ENCODE measurements at regions not wholly inside any gene's neighbourhood (a gene's known extent, or its start where the extent isn't known, plus 50 kb on each side); places are given as distances from the start of the nearest gene placed in this dataset.

- ATAC-seq (no peak), DNase-seq (no peak)
- intact Hi-C loops (cut with DNase I, micrococcal nuclease) = no loop called here
These were observed 222.6 kb upstream of the NEIL3 start for GRCh38 chr4:177087060-177087459.

GRCh38 chr4:177087499-177087898 is 222.2 kb upstream of the NEIL3 start:
- intact Hi-C loops (cut with DNase I, micrococcal nuclease) = no loop called here
- DNase-seq (no peak), ATAC-seq (no peak)

GRCh38 chr4:177091515-177091914 is 218.2 kb upstream of the NEIL3 start:
- intact Hi-C loops (cut with DNase I, micrococcal nuclease) = no loop called here
- no peak for DNase-seq
- ATAC-seq = no peak

- intact Hi-C loops (cut with DNase I, micrococcal nuclease) = no loop called here
- ATAC-seq = no peak
- DNase-seq = no peak
These were observed 216.9 kb upstream of the NEIL3 start for GRCh38 chr4:177092807-177093206.

- DNase-seq (no peak), ATAC-seq (no peak)
- intact Hi-C loops (cut with DNase I, micrococcal nuclease) = no loop called here
These were observed 215.7 kb upstream of the NEIL3 start for GRCh38 chr4:177093964-177094363.

- no peak for DNase-seq
- ATAC-seq = no peak
- intact Hi-C loops (cut with DNase I, micrococcal nuclease) = no loop called here
These were observed 212.4 kb upstream of the NEIL3 start for GRCh38 chr4:177097291-177097690.

- ATAC-seq (no peak), DNase-seq (no peak)
- intact Hi-C loops (cut with DNase I, micrococcal nuclease) = no loop called here
These were observed 210.5 kb upstream of the NEIL3 start for GRCh38 chr4:177099211-177099610.

- ATAC-seq = no peak
- intact Hi-C loops (cut with DNase I, micrococcal nuclease) = no loop called here
- no peak for DNase-seq
These were observed 209.4 kb upstream of the NEIL3 start for GRCh38 chr4:177100307-177100706.

GRCh38 chr4:177103619-177104018 is 206.1 kb upstream of the NEIL3 start:
- intact Hi-C loops (cut with DNase I, micrococcal nuclease) = no loop called here
- DNase-seq (no peak), ATAC-seq (no peak)

GRCh38 chr4:177105536-177105935 is 204.1 kb upstream of the NEIL3 start:
- no peak for ATAC-seq
- intact Hi-C loops (cut with DNase I, micrococcal nuclease) = no loop called here

GRCh38 chr4:177107288-177107921 is 202.3 kb upstream of the NEIL3 start:
- ATAC-seq (no peak), DNase-seq (no peak)
- intact Hi-C loops (cut with DNase I, micrococcal nuclease) = no loop called here

More at GRCh38 chr4:177105536-177105935, 204.1 kb upstream of the NEIL3 start:
- DNase-seq = no peak

GRCh38 chr4:177108708-177109107 is 201.0 kb upstream of the NEIL3 start:
- no peak for ATAC-seq
- intact Hi-C loops (cut with DNase I, micrococcal nuclease) = no loop called here
- DNase-seq = no peak

GRCh38 chr4:177109769-177110168 is 199.9 kb upstream of the NEIL3 start:
- DNase-seq (no peak), ATAC-seq (no peak)
- intact Hi-C loops (cut with DNase I, micrococcal nuclease) = no loop called here

- no peak for DNase-seq
- intact Hi-C loops (cut with DNase I, micrococcal nuclease) = no loop called here
- no peak for ATAC-seq
These were observed 193.5 kb upstream of the NEIL3 start for GRCh38 chr4:177116161-177116560.

- no peak for ATAC-seq
- no peak for DNase-seq
- intact Hi-C loops (cut with DNase I, micrococcal nuclease) = no loop called here
These were observed 192.4 kb upstream of the NEIL3 start for GRCh38 chr4:177117256-177117655.

- no peak for DNase-seq
These were observed 191.1 kb upstream of the NEIL3 start for GRCh38 chr4:177118596-177118995.

GRCh38 chr4:177119021-177119471 is 190.6 kb upstream of the NEIL3 start:
- no peak for ATAC-seq
- intact Hi-C loops (cut with DNase I, micrococcal nuclease) = no loop called here
- no peak for DNase-seq

More at GRCh38 chr4:177118596-177118995, 191.1 kb upstream of the NEIL3 start:
- ATAC-seq = no peak
- intact Hi-C loops (cut with DNase I, micrococcal nuclease) = no loop called here

GRCh38 chr4:177119691-177120090 is 190.0 kb upstream of the NEIL3 start:
- ATAC-seq = no peak

GRCh38 chr4:177123811-177124210 is 185.9 kb upstream of the NEIL3 start:
- intact Hi-C loops (cut with DNase I, micrococcal nuclease) = no loop called here
- DNase-seq (no peak), ATAC-seq (no peak)

More at GRCh38 chr4:177119691-177120090, 190.0 kb upstream of the NEIL3 start:
- no peak for DNase-seq
- intact Hi-C loops (cut with DNase I, micrococcal nuclease) = no loop called here

- intact Hi-C loops (cut with DNase I, micrococcal nuclease) = no loop called here
- ATAC-seq (no peak), DNase-seq (no peak)
These were observed 185.2 kb upstream of the NEIL3 start for GRCh38 chr4:177124349-177125064.

GRCh38 chr4:177125656-177126055 is 184.0 kb upstream of the NEIL3 start:
- intact Hi-C loops (cut with DNase I, micrococcal nuclease) = no loop called here
- DNase-seq (no peak), ATAC-seq (no peak)
